ENCODE measurements at regions not wholly inside any gene's neighbourhood (a gene's known extent, or its start where the extent isn't known, plus 50 kb on each side); places are given as distances from the start of the nearest gene placed in this dataset.

DNA sequence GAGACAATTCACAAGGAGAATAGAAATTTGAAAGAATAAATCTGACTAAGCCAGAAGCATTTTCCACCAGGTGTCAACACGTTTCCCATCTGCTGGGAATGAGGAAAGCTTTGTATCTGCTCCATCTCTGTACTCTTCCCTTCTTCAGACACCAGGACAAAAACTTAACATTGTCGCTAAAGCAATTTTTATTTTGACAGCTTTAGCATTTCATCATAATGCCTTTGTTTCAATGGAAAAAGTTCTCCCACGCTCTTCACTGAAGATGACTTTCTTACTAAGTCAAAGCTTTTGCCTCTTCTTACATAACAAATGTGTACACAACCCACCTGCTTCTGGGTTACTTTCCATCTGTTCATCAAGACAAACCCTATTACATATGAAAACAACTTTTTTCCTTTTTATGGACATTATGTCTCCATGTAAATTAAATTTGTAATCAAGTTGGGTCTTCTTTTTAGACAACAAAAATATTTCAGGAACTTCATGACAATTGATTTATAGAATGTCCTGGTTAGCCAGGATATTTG is 141.7 kb upstream of the GUCY1A1 start:
- Mint-ChIP-seq H3K4me1 (ENCODE audit: unreplicated experiment) (no peaks in the 10 kb centered on the region), H3K27ac (ENCODE audit: unreplicated experiment) (no peak overlapping the region), H3K36me3 (ENCODE audit: unreplicated experiment) (no peaks in the 10 kb centered on the region), H3K9me3 (ENCODE audit: unreplicated experiment) (peaks cover 15% of the 10 kb centered on the region), H3K4me3 (ENCODE audit: unreplicated experiment) (no peak overlapping the region), H3K27me3 (ENCODE audit: unreplicated experiment) (no peaks in the 10 kb centered on the region)
- TF ChIP-seq, protein P1, sequence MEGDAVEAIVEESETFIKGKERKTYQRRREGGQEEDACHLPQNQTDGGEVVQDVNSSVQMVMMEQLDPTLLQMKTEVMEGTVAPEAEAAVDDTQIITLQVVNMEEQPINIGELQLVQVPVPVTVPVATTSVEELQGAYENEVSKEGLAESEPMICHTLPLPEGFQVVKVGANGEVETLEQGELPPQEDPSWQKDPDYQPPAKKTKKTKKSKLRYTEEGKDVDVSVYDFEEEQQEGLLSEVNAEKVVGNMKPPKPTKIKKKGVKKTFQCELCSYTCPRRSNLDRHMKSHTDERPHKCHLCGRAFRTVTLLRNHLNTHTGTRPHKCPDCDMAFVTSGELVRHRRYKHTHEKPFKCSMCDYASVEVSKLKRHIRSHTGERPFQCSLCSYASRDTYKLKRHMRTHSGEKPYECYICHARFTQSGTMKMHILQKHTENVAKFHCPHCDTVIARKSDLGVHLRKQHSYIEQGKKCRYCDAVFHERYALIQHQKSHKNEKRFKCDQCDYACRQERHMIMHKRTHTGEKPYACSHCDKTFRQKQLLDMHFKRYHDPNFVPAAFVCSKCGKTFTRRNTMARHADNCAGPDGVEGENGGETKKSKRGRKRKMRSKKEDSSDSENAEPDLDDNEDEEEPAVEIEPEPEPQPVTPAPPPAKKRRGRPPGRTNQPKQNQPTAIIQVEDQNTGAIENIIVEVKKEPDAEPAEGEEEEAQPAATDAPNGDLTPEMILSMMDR (IDR thresholded peaks at IDR 0.05), result no peak
- no peak for DNase-seq (ENCODE audit: extremely low spot score, unreplicated experiment)

DNA sequence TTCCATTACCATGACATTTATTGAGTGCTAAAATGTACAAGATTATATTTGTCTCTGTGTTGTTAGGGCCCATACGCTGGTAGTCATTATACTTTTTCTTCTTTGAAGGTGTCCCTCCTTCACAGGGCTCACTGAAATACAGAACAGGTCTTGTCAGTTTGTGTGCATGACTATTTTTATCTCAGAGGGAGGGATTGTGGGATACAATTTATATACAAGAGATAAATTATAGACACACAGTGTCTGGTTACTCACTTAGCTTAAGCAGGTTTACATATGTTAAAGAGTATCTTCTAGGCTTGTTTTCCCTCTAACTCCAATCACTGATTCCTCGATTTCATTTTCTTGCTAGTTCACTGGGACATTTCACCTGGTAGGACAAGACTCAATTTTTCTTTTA is 143.3 kb upstream of the GUCY1A1 start:
- Mint-ChIP-seq H3K4me1 (ENCODE audit: unreplicated experiment) (no peaks in the 10 kb centered on the region), H3K4me3 (ENCODE audit: unreplicated experiment) (no peak overlapping the region), H3K27me3 (ENCODE audit: unreplicated experiment) (no peaks in the 10 kb centered on the region), H3K9me3 (ENCODE audit: unreplicated experiment) (peaks cover 15% of the 10 kb centered on the region), H3K27ac (ENCODE audit: unreplicated experiment) (no peak overlapping the region), H3K36me3 (ENCODE audit: unreplicated experiment) (no peaks in the 10 kb centered on the region)
- TF ChIP-seq, protein P1 (IDR thresholded peaks at IDR 0.05), result no peak
- no peak for DNase-seq (ENCODE audit: extremely low spot score, unreplicated experiment)

DNA sequence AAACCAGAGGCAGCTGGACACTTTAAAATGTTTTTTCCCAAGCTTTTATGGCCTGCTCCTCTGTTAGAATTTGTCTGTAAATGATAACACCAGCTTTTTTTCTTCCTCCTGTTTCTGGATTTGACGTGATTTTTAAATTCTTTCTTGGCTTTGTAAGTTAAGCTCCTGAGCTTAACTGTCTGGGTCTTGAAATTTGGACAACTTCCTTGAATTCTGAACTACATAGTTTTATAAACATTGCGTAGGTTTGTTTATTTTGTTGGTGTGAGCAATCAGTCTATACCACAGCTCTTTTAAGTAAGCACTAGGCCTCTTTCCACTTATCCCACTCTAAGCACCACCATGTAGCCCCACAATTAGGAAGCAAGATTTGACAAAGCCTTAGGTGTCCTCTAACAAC is 144.4 kb upstream of the GUCY1A1 start:
- H3K36me3 Mint-ChIP-seq (ENCODE audit: unreplicated experiment), result no peaks in the 10 kb centered on the region
- H3K9me3 Mint-ChIP-seq (ENCODE audit: unreplicated experiment), result peaks cover 15% of the 10 kb centered on the region
- no peaks in the 10 kb centered on the region for H3K4me1 Mint-ChIP-seq (ENCODE audit: unreplicated experiment)
- H3K27ac Mint-ChIP-seq (ENCODE audit: unreplicated experiment), result no peak overlapping the region
- DNase-seq (ENCODE audit: extremely low spot score, unreplicated experiment), result no peak
- H3K27me3 Mint-ChIP-seq (ENCODE audit: unreplicated experiment), result peaks cover 3% of the 10 kb centered on the region
- TF ChIP-seq, protein P1 (IDR thresholded peaks at IDR 0.05), result no peak
- no peak overlapping the region for H3K4me3 Mint-ChIP-seq (ENCODE audit: unreplicated experiment)

DNA sequence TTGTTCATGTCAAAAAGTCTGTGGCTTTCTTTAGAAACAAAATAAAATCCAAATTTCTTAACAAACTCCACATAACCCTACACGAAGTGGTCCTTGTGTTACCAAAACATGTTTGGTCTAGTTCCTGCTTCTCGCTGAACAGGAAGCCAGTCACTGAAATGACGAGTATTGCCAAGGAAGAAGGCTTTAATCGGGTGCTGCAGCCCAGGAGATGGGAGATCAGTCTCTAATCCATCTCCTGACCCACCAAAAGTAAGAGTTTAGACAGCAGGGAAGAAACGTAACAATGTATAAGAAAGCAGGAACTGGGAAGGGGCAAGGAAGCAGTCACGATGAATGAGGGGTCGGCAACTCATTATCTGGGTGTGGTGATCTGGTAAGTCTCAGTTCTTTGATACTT is 144.6 kb upstream of the MAP9 start:
- H3K4me1 Mint-ChIP-seq (ENCODE audit: unreplicated experiment), result no peaks in the 10 kb centered on the region
- peaks cover 6% of the 10 kb centered on the region for H3K27me3 Mint-ChIP-seq (ENCODE audit: unreplicated experiment)
- TF ChIP-seq, protein P1 (IDR thresholded peaks at IDR 0.05), result no peak

DNA sequence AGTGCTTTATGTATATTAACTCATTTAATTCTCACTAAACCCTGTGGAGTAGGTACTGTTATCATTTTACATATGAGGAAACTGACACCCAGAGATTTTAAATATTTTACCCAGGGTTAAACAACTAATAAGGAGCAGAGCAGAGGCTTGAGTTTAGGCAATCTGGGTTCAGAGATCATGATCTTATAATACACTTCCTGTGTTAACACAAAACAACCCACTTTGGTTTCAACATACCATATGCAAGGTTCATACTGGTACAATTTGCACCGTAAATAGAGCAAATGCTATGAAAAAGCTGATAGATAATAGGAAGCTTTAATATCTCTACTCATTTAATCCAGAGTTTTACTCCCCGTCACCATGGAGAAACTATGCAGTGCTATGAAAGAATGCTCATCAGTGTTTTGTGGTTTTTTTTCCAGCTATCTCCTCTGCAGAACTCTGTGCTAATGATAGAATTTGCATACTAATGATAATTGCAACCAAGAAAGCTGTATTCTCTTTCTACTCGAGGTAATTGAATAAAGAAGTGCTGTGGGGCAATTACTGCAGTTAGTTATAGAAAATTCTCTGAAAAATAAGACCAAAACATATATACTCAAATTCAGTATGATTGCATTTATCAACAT is 138.8 kb upstream of the MAP9 start:
- Mint-ChIP-seq H3K36me3 (ENCODE audit: unreplicated experiment) (no peaks in the 10 kb centered on the region), H3K27me3 (ENCODE audit: unreplicated experiment) (peaks cover 37% of the 10 kb centered on the region), H3K4me3 (ENCODE audit: unreplicated experiment) (no peak overlapping the region), H3K4me1 (ENCODE audit: unreplicated experiment) (no peaks in the 10 kb centered on the region), H3K9me3 (ENCODE audit: unreplicated experiment) (peaks cover under 1% of the 10 kb centered on the region), H3K27ac (ENCODE audit: unreplicated experiment) (no peak overlapping the region)
- TF ChIP-seq, protein P1 (IDR thresholded peaks at IDR 0.05), result no peak
- DNase-seq (ENCODE audit: extremely low spot score, unreplicated experiment), result no peak

More for the DNA sequence above, 144.6 kb upstream of the MAP9 start:
- no peak for DNase-seq (ENCODE audit: extremely low spot score, unreplicated experiment)
- Mint-ChIP-seq H3K27ac (ENCODE audit: unreplicated experiment) (no peak overlapping the region), H3K4me3 (ENCODE audit: unreplicated experiment) (no peak overlapping the region), H3K9me3 (ENCODE audit: unreplicated experiment) (peaks cover 15% of the 10 kb centered on the region), H3K36me3 (ENCODE audit: unreplicated experiment) (no peaks in the 10 kb centered on the region)
